H1 (cell line): ENCODE measurements at regions not wholly inside any gene's neighbourhood (a gene's known extent, or its start where the extent isn't known, plus 50 kb on each side); places are given as distances from the start of the nearest gene placed in this dataset.

ENCODE experiments used
- CTCF ChIA-PET: fragments of 300-600 bp; sonication (Branson Sonifier 250); formaldehyde crosslinking; loops from one replicate; lab custom pipeline; 2021; ENCODE audit not compliant: partially characterized antibody; lab: Charles Lee
- POLR2A ChIA-PET: fragments of 300-600 bp; sonication (Branson Sonifier 250); formaldehyde crosslinking; loops from one replicate; lab custom pipeline; 2021; ENCODE audit warnings: inconsistent platforms; ENCODE audit not compliant: partially characterized antibody; lab: Charles Lee
- DNase-seq, 2 experiments: peaks; one replicate each; pipeline versions ENCODE4 v3.0.0 to v3.0.0-alpha.2; 2010 to 2022; ENCODE audit warnings: low spot score in 2 of 2, low read depth in 1 of 2, mixed read lengths in 1 of 2
- FAIRE-seq: peaks from 2 replicates; lab custom pipeline; 2011; peaks lifted over from hg19 to GRCh38; lab: Jason Lieb, UNC
- H2AFZ ChIP-seq: 2 replicates; pipeline ENCODE4 v1.8.1; 2012; ENCODE audit warnings: low read length, inconsistent platforms
- H2AK5ac ChIP-seq: 2 replicates; pipeline ENCODE4 v1.6.1; 2013; ENCODE audit warnings: low read depth, low read length
- H2BK120ac ChIP-seq: replicated peaks from 2 replicates; pipeline ENCODE3; 2013; ENCODE audit warnings: low read depth, low read length, inconsistent platforms
- H2BK12ac ChIP-seq: 2 replicates; pipeline ENCODE4 v1.6.1; 2013; ENCODE audit warnings: low read depth, low read length
- H2BK15ac ChIP-seq: 2 replicates; pipeline ENCODE4 v1.6.1; 2013; ENCODE audit warnings: low read length
- H2BK20ac ChIP-seq: 2 replicates; pipeline ENCODE4 v1.6.1; 2013; ENCODE audit warnings: low read length
- H2BK5ac ChIP-seq: 2 replicates; pipeline ENCODE4 v1.6.1; 2013; ENCODE audit warnings: low read depth, low read length
- H3K14ac ChIP-seq: 2 replicates; pipeline ENCODE4 v1.6.1; 2013; ENCODE audit warnings: inconsistent platforms; ENCODE audit not compliant: insufficient read length
- H3K18ac ChIP-seq: 2 replicates; pipeline ENCODE4 v1.6.1; 2013; ENCODE audit warnings: low read length; ENCODE audit errors: extremely low read depth
- H3K23ac ChIP-seq: 2 replicates; pipeline ENCODE4 v1.6.1; 2013; ENCODE audit warnings: inconsistent platforms; ENCODE audit not compliant: insufficient read length
- H3K23me2 ChIP-seq: 2 replicates; pipeline ENCODE4 v1.6.1; 2013; ENCODE audit warnings: low read depth, low read length
- H3K27ac ChIP-seq: 2 replicates; pipeline ENCODE4 v1.6.1; 2011; ENCODE audit warnings: low read depth, low read length, inconsistent platforms
- H3K27me3 ChIP-seq, 4 experiments: replicated peaks in 1 of 4; 1 replicate in 1 of 4; 2 replicates in 3 of 4; pipeline versions ENCODE4 v1.6.1 to v1.8.1; 2011 to 2013; ENCODE audit warnings: low read length in 3 of 4, mild to moderate bottlenecking in 3 of 4, inconsistent platforms in 2 of 4, mixed read lengths in 2 of 4, moderate library complexity in 1 of 4; ENCODE audit not compliant: control insufficient read depth in 3 of 4, insufficient read depth in 3 of 4; ENCODE audit errors: extremely low read depth in 1 of 4
- H3K36me3 ChIP-seq, 4 experiments: 2 replicates each; pipeline versions ENCODE4 v1.6.1 to v1.8.1; 2011 to 2013; ENCODE audit warnings: mild to moderate bottlenecking in 4 of 4, low read length in 3 of 4, moderate library complexity in 2 of 4, control low read depth in 1 of 4, inconsistent platforms in 1 of 4; ENCODE audit not compliant: insufficient read depth in 4 of 4, control insufficient read depth in 2 of 4
- H3K4ac ChIP-seq: replicated peaks from 2 replicates; pipeline ENCODE3; 2013; ENCODE audit warnings: low read length, low read depth, mixed read lengths, inconsistent platforms; ENCODE audit not compliant: insufficient read length
- H3K4me1 ChIP-seq, 4 experiments: replicated peaks in 1 of 4; 1 replicate in 1 of 4; 2 replicates in 3 of 4; pipeline versions ENCODE4 v1.6.1 to v1.8.1; 2011 to 2013; ENCODE audit warnings: low read length in 3 of 4, inconsistent platforms in 2 of 4, mixed read lengths in 1 of 4; ENCODE audit not compliant: insufficient read depth in 4 of 4, control insufficient read depth in 3 of 4
- H3K4me2 ChIP-seq, 2 experiments: 2 replicates each; pipeline versions ENCODE4 v1.6.1 to v1.8.1; 2011 to 2013; ENCODE audit warnings: low read depth in 2 of 2, low read length in 2 of 2, control low read depth in 1 of 2, inconsistent platforms in 1 of 2, mild to moderate bottlenecking in 1 of 2; ENCODE audit not compliant: insufficient read depth in 1 of 2
- H3K4me3 ChIP-seq, 4 experiments: fragments of 200-600, 300-600 bp in 1 of 4; sonication (generic), shearing (Covaris generic), sonication (Bioruptor Twin) in 1 of 4; 2 replicates each; pipeline versions ENCODE4 v1.5.1 to v1.8.1; 2011 to 2016; ENCODE audit warnings: low read length in 4 of 4, low read depth in 3 of 4, control low read depth in 2 of 4, inconsistent platforms in 2 of 4, mild to moderate bottlenecking in 2 of 4, mixed read lengths in 1 of 4, moderate library complexity in 1 of 4; ENCODE audit not compliant: insufficient read depth in 2 of 4; ENCODE audit errors: extremely low read depth in 1 of 4
- H3K56ac ChIP-seq: replicated peaks from 2 replicates; pipeline ENCODE3; 2013; ENCODE audit warnings: low read depth, mild to moderate bottlenecking, mixed read lengths, low read length, inconsistent platforms; ENCODE audit not compliant: insufficient read length
- H3K79me1 ChIP-seq: 2 replicates; pipeline ENCODE4 v1.6.1; 2013; ENCODE audit warnings: low read depth, low read length, control low read depth
- H3K79me2 ChIP-seq, 2 experiments: 2 replicates each; pipeline versions ENCODE4 v1.6.1 to v1.8.1; 2012 to 2013; ENCODE audit warnings: low read length in 2 of 2, mild to moderate bottlenecking in 2 of 2, inconsistent platforms in 1 of 2; ENCODE audit not compliant: insufficient read depth in 2 of 2, control insufficient read depth in 1 of 2
- H3K9ac ChIP-seq, 4 experiments: replicated peaks in 1 of 4; 1 replicate in 1 of 4; 2 replicates in 3 of 4; pipeline versions ENCODE4 v1.6.1 to v1.8.1; 2011 to 2013; ENCODE audit warnings: low read depth in 3 of 4, low read length in 3 of 4, control low read depth in 2 of 4, mild to moderate bottlenecking in 2 of 4, moderate library complexity in 2 of 4, inconsistent platforms in 1 of 4; ENCODE audit errors: extremely low read depth in 1 of 4
- H3K9me3 ChIP-seq, 2 experiments: 2 replicates each; pipeline versions ENCODE4 v1.6.1 to v1.8.1; 2012 to 2013; ENCODE audit warnings: mild to moderate bottlenecking in 2 of 2, moderate library complexity in 2 of 2, control low read depth in 1 of 2, inconsistent platforms in 1 of 2, low read depth in 1 of 2, low read length in 1 of 2, mixed read lengths in 1 of 2; ENCODE audit not compliant: insufficient read depth in 2 of 2
- H4K20me1 ChIP-seq, 2 experiments: replicated peaks in 1 of 2; 2 replicates each; pipeline versions ENCODE3 to v1.8.1; 2011 to 2013; ENCODE audit warnings: inconsistent platforms in 2 of 2, low read length in 2 of 2, mild to moderate bottlenecking in 1 of 2; ENCODE audit not compliant: insufficient read depth in 2 of 2, control insufficient read depth in 1 of 2
- H4K5ac ChIP-seq: 2 replicates; pipeline ENCODE4 v1.6.1; 2013; ENCODE audit warnings: low read length, low read depth, mixed read lengths, inconsistent platforms; ENCODE audit not compliant: insufficient read length
- H4K8ac ChIP-seq: 2 replicates; pipeline ENCODE4 v1.8.0; 2013; ENCODE audit warnings: mild to moderate bottlenecking, moderate library complexity, low read length, inconsistent platforms; ENCODE audit not compliant: insufficient read depth; ENCODE audit errors: extremely low read depth
- H4K91ac ChIP-seq: replicated peaks from 2 replicates; pipeline ENCODE3; 2013; ENCODE audit warnings: low read length, mixed read lengths, inconsistent platforms; ENCODE audit not compliant: insufficient read length
- CBX8 ChIP-seq: fragments of 300-800, 300-1000 bp; sonication (generic); IDR thresholded peaks from 2 replicates; pipeline ENCODE4 v1.7.1; 2016; ENCODE audit warnings: low read depth, low read length, borderline replicate concordance
- MAFK ChIP-seq: IDR thresholded peaks from 2 replicates; pipeline ENCODE4 v1.6.1; 2012; ENCODE audit warnings: low read depth, mild to moderate bottlenecking, improper control_type of control experiment, low read length
- RBBP5 ChIP-seq: IDR thresholded peaks from 2 replicates; pipeline ENCODE4 v1.7.1; 2012; ENCODE audit warnings: low read depth, mild to moderate bottlenecking, inconsistent platforms, low read length, moderate library complexity, borderline replicate concordance
- WGBS, 2 experiments: shearing (Covaris generic) in 1 of 2; methylation state at CpG; one replicate each; pipeline versions ENCODE4 v1.1.6 to v1.1.7; 2013 to 2015; ENCODE audit warnings: low lambda C conversion rate in 2 of 2, mixed read lengths in 2 of 2, inconsistent platforms in 1 of 2, low coverage in 1 of 2, missing lambda C conversion rate in 1 of 2; ENCODE audit not compliant: insufficient replicate concordance in 2 of 2, insufficient coverage in 1 of 2, insufficient read length in 1 of 2; ENCODE audit errors: extremely low coverage in 1 of 2, missing lambda C conversion rate in 1 of 2; 5-methylcytosine and 5-hydroxymethylcytosine counted together

- no peaks in the 10 kb centered on the region for H3K9me3 ChIP-seq
- ChIA-PET POLR2A (interaction anchor here (1.0 to 2.0 kb wide), 2 partner anchors 9 to 52 kb away, joined by 4 read pairs; no protein-coding TSS in a partner anchor), CTCF (interaction anchor here (1.1 to 1.2 kb wide), 3 partner anchors 12 to 24 kb away, joined by 3 to 6 read pairs (median 3); no protein-coding TSS in a partner anchor)
- FAIRE-seq (no peak), DNase-seq (no peak)
- H2BK20ac ChIP-seq: no peak overlapping the region
- H3K27me3 ChIP-seq: no peaks in the 10 kb centered on the region
- no peak overlapping the region for H2BK15ac ChIP-seq
- peaks cover 14% of the 10 kb centered on the region for H3K79me1 ChIP-seq
- H3K23me2 ChIP-seq: no peaks in the 10 kb centered on the region; the same call in 1 of the 2 replicates
- H3K27ac ChIP-seq: no peak overlapping the region
- H3K4ac ChIP-seq: no peak overlapping the region
- no peak overlapping the region for H3K18ac ChIP-seq
- H3K4me3 ChIP-seq: no peak overlapping the region
- no peak overlapping the region for H3K56ac ChIP-seq
- no peak overlapping the region for H2AFZ ChIP-seq
- H4K8ac ChIP-seq: no peak overlapping the region
- no peak overlapping the region for H2BK5ac ChIP-seq
- no peak overlapping the region for H2BK120ac ChIP-seq
- peaks cover 0 to 80% of the 10 kb centered on the region in 2 experiments; a peak in 3 of 4 replicates for H3K79me2 ChIP-seq
- no peak overlapping the region for H3K23ac ChIP-seq
- no peak overlapping the region for H4K91ac ChIP-seq
- H3K14ac ChIP-seq: no peak overlapping the region
- no peak overlapping the region for H2AK5ac ChIP-seq
- H3K4me1 ChIP-seq: no peaks in the 10 kb centered on the region; a peak in 3 of 7 replicates
- 86% methylated on average over 5 of the region's 5 CpGs; no CpG with 5 or more reads in 1 of the 2 experiments for WGBS, 2 experiments
- peaks cover 0 to 2% of the 10 kb centered on the region in 2 experiments for H4K20me1 ChIP-seq
- H3K36me3 ChIP-seq: no peaks in the 10 kb centered on the region; a peak in 1 of 8 replicates
- no peak overlapping the region for H3K4me2 ChIP-seq
- H3K9ac ChIP-seq: no peak overlapping the region
- no peak overlapping the region for H2BK12ac ChIP-seq
- no peak overlapping the region for H4K5ac ChIP-seq
- peak; percentile 91 for TF ChIP-seq MAFK
- no peak for TF ChIP-seq RBBP5
- no peak for TF ChIP-seq CBX8
These were observed 149.1 kb upstream of the FOXN3 start for GRCh38 chr14:89566180-89566579.
